Endothelial cell of umbilical vein (primary cell): ENCODE measurements at regions not wholly inside any gene's neighbourhood (a gene's known extent, or its start where the extent isn't known, plus 50 kb on each side); places are given as distances from the start of the nearest gene placed in this dataset.

ENCODE experiments used
- BruUV-seq: library from RNA; stranded (reverse); fragments of 400-500 nt; replicated peaks from 2 replicates; lab custom pipeline; 2021; lab: Mats Ljungman, UMichigan
- CTCF ChIA-PET: fragments of 300-600, 350-600 bp; sonication (Branson Sonifier 250); formaldehyde crosslinking; loops from one replicate; lab custom pipeline; 2021; ENCODE audit warnings: antibody characterized with exemption, inconsistent platforms; lab: Charles Lee
- POLR2A ChIA-PET: fragments of 300-600, 350-600 bp; sonication (Branson Sonifier 250); formaldehyde crosslinking; loops from one replicate; lab custom pipeline; 2021; ENCODE audit warnings: antibody characterized with exemption, inconsistent platforms; lab: Charles Lee
- DNase-seq: peaks from one replicate; pipeline ENCODE4 v3.0.0-alpha.2; 2011; ENCODE audit warnings: low read depth, low spot score
- FAIRE-seq: peaks from 2 replicates; lab custom pipeline; 2011; peaks lifted over from hg19 to GRCh38; lab: Jason Lieb, UNC
- H2AFZ ChIP-seq: 2 replicates; pipeline ENCODE4 v1.6.0; 2012; ENCODE audit warnings: low read depth, low read length, control low read depth, inconsistent platforms
- H3K27ac ChIP-seq: 2 replicates; pipeline ENCODE4 v1.5.1; 2011; ENCODE audit warnings: low read depth, mild to moderate bottlenecking, control low read depth, low read length, moderate library complexity; ENCODE audit not compliant: insufficient read depth
- H3K27me3 ChIP-seq, 2 experiments: 2 replicates each; pipeline versions ENCODE4 v1.6.0 to v1.6.1; 2011; ENCODE audit warnings: low read length in 2 of 2, mixed read lengths in 1 of 2; ENCODE audit not compliant: control insufficient read depth in 2 of 2, insufficient read depth in 2 of 2
- H3K36me3 ChIP-seq, 2 experiments: 2 replicates in 1 of 2; 3 replicates in 1 of 2; pipeline ENCODE4 v1.5.1; 2011; ENCODE audit warnings: low read length in 2 of 2, mild to moderate bottlenecking in 1 of 2, moderate library complexity in 1 of 2; ENCODE audit not compliant: control insufficient read depth in 2 of 2, insufficient read depth in 2 of 2; ENCODE audit errors: extremely low read depth in 1 of 2
- H3K4me1 ChIP-seq: 3 replicates; pipeline ENCODE4 v1.5.1; 2011; ENCODE audit warnings: mild to moderate bottlenecking, low read length; ENCODE audit not compliant: control insufficient read depth, insufficient read depth; ENCODE audit errors: extremely low read depth
- H3K4me2 ChIP-seq: 2 replicates; pipeline ENCODE4 v1.6.1; 2011; ENCODE audit warnings: low read length, control low read depth, mixed read lengths; ENCODE audit not compliant: insufficient read depth
- H3K4me3 ChIP-seq, 3 experiments: fragments of 200-600 bp in 1 of 3; sonication (generic), shearing (Covaris generic) in 1 of 3; replicated peaks in 1 of 3; 2 replicates each; pipeline ENCODE4 v1.5.1; 2011 to 2016; ENCODE audit warnings: control low read depth in 3 of 3, low read length in 3 of 3, mild to moderate bottlenecking in 2 of 3, inconsistent platforms in 1 of 3, low read depth in 1 of 3, moderate library complexity in 1 of 3; ENCODE audit not compliant: insufficient read depth in 1 of 3
- H3K79me2 ChIP-seq: 2 replicates; pipeline ENCODE4 v1.6.0; 2012; ENCODE audit warnings: low read length, inconsistent platforms; ENCODE audit not compliant: control insufficient read depth, insufficient read depth
- H3K9ac ChIP-seq: replicated peaks from 2 replicates; pipeline ENCODE3; 2011; ENCODE audit warnings: low read length, control low read depth; ENCODE audit not compliant: insufficient read depth; ENCODE audit errors: extremely low read depth
- H3K9me1 ChIP-seq: replicated peaks from 3 replicates; pipeline ENCODE4 v1.6.0; 2011; ENCODE audit warnings: mild to moderate bottlenecking, low read length; ENCODE audit not compliant: control insufficient read depth, insufficient read depth; ENCODE audit errors: extremely low read depth
- H3K9me3 ChIP-seq: replicated peaks from 2 replicates; pipeline ENCODE4 v1.5.1; 2012; ENCODE audit warnings: low read length, inconsistent platforms; ENCODE audit not compliant: control insufficient read depth, insufficient read depth
- H4K20me1 ChIP-seq: replicated peaks from 2 replicates; pipeline ENCODE3; 2011; ENCODE audit warnings: mild to moderate bottlenecking, low read length; ENCODE audit not compliant: control insufficient read depth, insufficient read depth; ENCODE audit errors: extremely low read depth
- CTCF ChIP-seq, 2 donors: IDR thresholded peaks; 1 replicate in 1 of 2; 2 replicates in 1 of 2; pipeline ENCODE4 v1.5.1; 2011; ENCODE audit warnings: low read length in 2 of 2, mild to moderate bottlenecking in 2 of 2, moderate library complexity in 2 of 2, control low read depth in 1 of 2, inconsistent platforms in 1 of 2, low read depth in 1 of 2; ENCODE audit not compliant: insufficient read depth in 1 of 2; ENCODE audit errors: extremely low read depth in 1 of 2
- EZH2 ChIP-seq: IDR thresholded peaks from 2 replicates; pipeline ENCODE4 v1.6.1; 2012; ENCODE audit warnings: borderline replicate concordance, low read depth, mild to moderate bottlenecking, moderate library complexity, low read length, inconsistent platforms; ENCODE audit not compliant: severe bottlenecking
- FOS ChIP-seq: IDR thresholded peaks from 2 replicates; pipeline ENCODE4 v1.6.1; 2011; ENCODE audit warnings: mild to moderate bottlenecking, low read length, moderate library complexity, borderline replicate concordance; ENCODE audit not compliant: insufficient read depth
- GATA2 ChIP-seq: IDR thresholded peaks from 2 replicates; pipeline ENCODE4 v1.7.0; 2011; ENCODE audit warnings: low read depth, mild to moderate bottlenecking, moderate library complexity, mixed read lengths, low read length; ENCODE audit not compliant: insufficient read length, insufficient read depth
- JUN ChIP-seq: IDR thresholded peaks from 2 replicates; pipeline ENCODE4 v1.6.1; 2011; ENCODE audit warnings: borderline replicate concordance, low read depth; ENCODE audit not compliant: insufficient read length, insufficient read depth
- MAX ChIP-seq: IDR thresholded peaks from 2 replicates; pipeline ENCODE4 v1.6.1; 2011; ENCODE audit not compliant: insufficient read depth, insufficient read length
- MYC ChIP-seq: IDR thresholded peaks from one replicate; pipeline ENCODE4 v1.6.1; 2011; ENCODE audit warnings: mild to moderate bottlenecking, low read depth, low read length
- POLR2A ChIP-seq: IDR thresholded peaks from 2 replicates; pipeline ENCODE4 v1.6.1; 2012; ENCODE audit warnings: low read depth, mild to moderate bottlenecking, control low read depth, low read length
- POLR2AphosphoS5 ChIP-seq: IDR thresholded peaks from 2 replicates; pipeline ENCODE4 v1.6.1; 2012; ENCODE audit warnings: low read depth, mild to moderate bottlenecking, control low read depth, low read length, moderate library complexity; ENCODE audit not compliant: insufficient read depth
- dilution Hi-C: fragments of 300-500 bp; cut with MboI; formaldehyde crosslinking; loops from one replicate; pipeline ENCODE4 v1.15.0; 2019; ENCODE audit warnings: low sequenced_read_pairs; ENCODE audit not compliant: extremely low pct_ligation_motif_present
- intact Hi-C: fragments of 100-400 bp; cut with micrococcal nuclease; formaldehyde crosslinking; loops from one replicate; pipeline ENCODE4 v1.10.0; 2022

- ChIA-PET CTCF (interaction anchor here (1.2 to 1.9 kb wide), 2 partner anchors 9 to 129 kb away, joined by 3 to 4 read pairs; no protein-coding TSS in a partner anchor), POLR2A (no interaction called here)
- Histone ChIP-seq H3K9me1 (no peaks in the 10 kb centered on the region), H3K4me3 (no peak overlapping the region), H3K27ac (no peak overlapping the region), H3K9ac (no peak overlapping the region), H3K27me3 (peaks cover 0 to 10% of the 10 kb centered on the region in 2 experiments), H4K20me1 (no peaks in the 10 kb centered on the region), H3K36me3 (no peaks in the 10 kb centered on the region), H3K9me3 (no peaks in the 10 kb centered on the region), H3K4me1 (no peaks in the 10 kb centered on the region), H3K4me2 (no peak overlapping the region), H3K79me2 (no peaks in the 10 kb centered on the region), H2AFZ (no peak overlapping the region)
- DNase-seq (no peak), FAIRE-seq (no peak)
- no peak for TF ChIP-seq EZH2
- TF ChIP-seq MYC: no peak
- TF ChIP-seq JUN: no peak
- TF ChIP-seq FOS: no peak
- no peak for TF ChIP-seq MAX
- dilution Hi-C loops: no loop called here
- no TSS peak for BruUV-seq
- intact Hi-C loops: no loop called here
Observed at GRCh38 chr1:29664711-29665110, 428.4 kb downstream of the PTPRU start.

- TF ChIP-seq JUN: no peak
- no peak for TF ChIP-seq GATA2
- no peak for TF ChIP-seq POLR2AphosphoS5
- TF ChIP-seq POLR2A: no peak
- TF ChIP-seq MAX: no peak
- no peak for TF ChIP-seq FOS
- TF ChIP-seq MYC: no peak
- no peak for TF ChIP-seq EZH2
- TF ChIP-seq CTCF (IDR thresholded peaks at IDR 0.05; ENCODE audit: extremely low read depth in 1 of 2, insufficient read depth in 1 of 2, low read depth in 1 of 2, low read length in 2 of 2): no peak
- no peaks in the 10 kb centered on the region for H3K9me3 ChIP-seq
- dilution Hi-C loops (no loop called here), intact Hi-C loops (no loop called here)
- FAIRE-seq (no peak), DNase-seq (no peak)
- no peaks in the 10 kb centered on the region for H3K36me3 ChIP-seq
- H3K9me1 ChIP-seq: no peaks in the 10 kb centered on the region
- no peak overlapping the region for H3K4me3 ChIP-seq
- no peak overlapping the region for H2AFZ ChIP-seq
- POLR2A ChIA-PET: no interaction called here
- no peak overlapping the region for H3K9ac ChIP-seq
- no peaks in the 10 kb centered on the region for H3K79me2 ChIP-seq
- H3K27ac ChIP-seq: no peak overlapping the region
- H3K4me1 ChIP-seq: no peaks in the 10 kb centered on the region
- CTCF ChIA-PET: no interaction called here
- H3K4me2 ChIP-seq: no peak overlapping the region
- H3K27me3 ChIP-seq: no peaks in the 10 kb centered on the region
- no TSS peak for BruUV-seq
- H4K20me1 ChIP-seq: no peaks in the 10 kb centered on the region
Observed at GRCh38 chr1:29658688-29659087, 422.4 kb downstream of the PTPRU start.
